GM23338 (cell line): ENCODE measurements at regions not wholly inside any gene's neighbourhood (a gene's known extent, or its start where the extent isn't known, plus 50 kb on each side); places are given as distances from the start of the nearest gene placed in this dataset.

Source experiments
- ATAC-seq: fragments of 200-7000 bp; cut with Tn5 transposase; 3 replicates; pipeline ENCODE4 v1.9.1; 2020
- DNase-seq: peaks from one replicate; pipeline ENCODE4 v3.0.0-alpha.2; 2015; ENCODE audit warnings: low spot score
- H2AFZ ChIP-seq: fragments of 200-600 bp; sonication (generic); 2 replicates; pipeline ENCODE4 v1.8.0; 2016; ENCODE audit warnings: antibody characterized with exemption, mild to moderate bottlenecking, moderate library complexity
- H3F3A ChIP-seq: fragments of 200-600 bp; sonication (generic); replicated peaks from 2 replicates; pipeline ENCODE4 v1.8.0; 2017; ENCODE audit warnings: antibody characterized with exemption, mixed run types, low read depth
- H3K27ac ChIP-seq: fragments of 200-600 bp; sonication (generic); 2 replicates; pipeline ENCODE4 v1.6.1; 2016; ENCODE audit warnings: low read depth
- H3K27me3 ChIP-seq: fragments of 200-600 bp; sonication (generic); 2 replicates; pipeline ENCODE4 v1.8.0; 2016; ENCODE audit warnings: mild to moderate bottlenecking, mixed run types, moderate library complexity; ENCODE audit not compliant: insufficient read depth
- H3K36me3 ChIP-seq: fragments of 200-600 bp; sonication (generic); 2 replicates; pipeline ENCODE4 v1.8.0; 2016; ENCODE audit warnings: mild to moderate bottlenecking; ENCODE audit not compliant: insufficient read depth
- H3K4me1 ChIP-seq: fragments of 200-600 bp; sonication (generic); 2 replicates; pipeline ENCODE4 v1.8.0; 2016; ENCODE audit warnings: mild to moderate bottlenecking, moderate library complexity; ENCODE audit not compliant: insufficient read depth
- H3K4me2 ChIP-seq: fragments of 200-600 bp; sonication (generic); 2 replicates; pipeline ENCODE4 v1.7.1; 2017; ENCODE audit warnings: mixed run types
- H3K4me3 ChIP-seq: fragments of 200-600 bp; sonication (generic); 2 replicates; pipeline ENCODE4 v1.6.1; 2016; ENCODE audit warnings: mixed run types
- H3K79me2 ChIP-seq: fragments of 200-600 bp; sonication (generic); replicated peaks from 2 replicates; pipeline ENCODE4 v1.8.0; 2017; ENCODE audit warnings: mild to moderate bottlenecking; ENCODE audit not compliant: insufficient read depth
- H3K9me2 ChIP-seq: fragments of 200-600 bp; sonication (generic); 2 replicates; pipeline ENCODE4 v1.8.0; 2017; ENCODE audit not compliant: insufficient read depth
- H4K20me1 ChIP-seq: fragments of 200-600 bp; sonication (generic); replicated peaks from 2 replicates; pipeline ENCODE4 v1.8.0; 2017; ENCODE audit warnings: mild to moderate bottlenecking; ENCODE audit not compliant: insufficient read depth
- H3K27ac Mint-ChIP-seq: 2 replicates; pipeline ENCODE4 v1.8.0; 2020; ENCODE audit warnings: inconsistent platforms, mild to moderate bottlenecking, moderate library complexity, mixed read lengths
- H3K27me3 Mint-ChIP-seq: 3 replicates; pipeline ENCODE4 v1.8.0; 2022; ENCODE audit warnings: low read depth, mild to moderate bottlenecking, moderate library complexity, mixed read lengths, inconsistent platforms; ENCODE audit not compliant: insufficient read depth, poor library complexity
- H3K36me3 Mint-ChIP-seq: 3 replicates; pipeline ENCODE4 v1.8.0; 2021; ENCODE audit warnings: low read depth, mild to moderate bottlenecking, inconsistent platforms, moderate library complexity, mixed read lengths
- H3K4me1 Mint-ChIP-seq: 3 replicates; pipeline ENCODE4 v1.8.0; 2020; ENCODE audit warnings: mild to moderate bottlenecking, inconsistent platforms, mixed read lengths
- H3K4me3 Mint-ChIP-seq: 3 replicates; pipeline ENCODE4 v1.8.0; 2021; ENCODE audit warnings: moderate library complexity, mild to moderate bottlenecking, inconsistent platforms, mixed read lengths
- H3K9me3 Mint-ChIP-seq: 3 replicates; pipeline ENCODE4 v1.8.0; 2020; ENCODE audit warnings: moderate library complexity, mild to moderate bottlenecking, inconsistent platforms, mixed read lengths
- CTCF ChIP-seq, 2 experiments: fragments of 200-600 bp in 1 of 2; sonication (generic) in 1 of 2; conservative IDR thresholded peaks; 2 replicates each; pipeline versions ENCODE4 v1.5.1 to v1.6.1; 2016 to 2017; ENCODE audit warnings: antibody characterized with exemption in 2 of 2, low read depth in 2 of 2, mild to moderate bottlenecking in 2 of 2, moderate library complexity in 1 of 2
- JUNB ChIP-seq: IDR thresholded peaks from one replicate; pipeline ENCODE4 v1.6.1; 2016; ENCODE audit warnings: antibody characterized with exemption; ENCODE audit not compliant: unreplicated experiment
- NANOG ChIP-seq: IDR thresholded peaks from 2 replicates; pipeline ENCODE4 v1.6.1; 2016; ENCODE audit warnings: antibody characterized with exemption, borderline replicate concordance
- ZNF114 ChIP-seq: fragments of 250-450 bp; sonication (Bioruptor Pico); IDR thresholded peaks from 2 replicates; pipeline ENCODE4 v1.5.0; 2020; ENCODE audit warnings: mild to moderate bottlenecking, moderate library complexity
- ZNF331 ChIP-seq: fragments of 250-450 bp; sonication (Bioruptor Pico); IDR thresholded peaks from 2 replicates; pipeline ENCODE4 v1.5.0; 2020; ENCODE audit warnings: low read depth, mild to moderate bottlenecking, moderate library complexity
- TF ChIP-seq, protein P1 (sequence below): IDR thresholded peaks from one replicate; pipeline ENCODE4 v1.6.1; 2018; ENCODE audit warnings: antibody characterized with exemption; ENCODE audit not compliant: unreplicated experiment

- no peaks in the 10 kb centered on the region for H3K36me3 Mint-ChIP-seq
Measured at GRCh38 chr6:43840490-43841218, 70.6 kb downstream of the VEGFA start.

GRCh38 chr6:43838276-43839036 is 68.4 kb downstream of the VEGFA start:
- ATAC-seq (peak; percentile 73), DNase-seq (peak; percentile 78)
- Mint-ChIP-seq H3K4me1 (peaks cover 14% of the 10 kb centered on the region; the same call in 2 of the 3 replicates), H3K9me3 (no peaks in the 10 kb centered on the region), H3K27ac (no peak overlapping the region; the same call in 1 of the 2 replicates), H3K36me3 (no peaks in the 10 kb centered on the region), H3K27me3 (peaks cover 3% of the 10 kb centered on the region), H3K4me3 (no peak overlapping the region)
- no peak overlapping the region for H3K27ac ChIP-seq
- no peak overlapping the region for H3K4me2 ChIP-seq
- H3K4me1 ChIP-seq, result peaks cover 3% of the 10 kb centered on the region; the same call in 1 of the 2 replicates
- H3K36me3 ChIP-seq, result no peaks in the 10 kb centered on the region
- 0 out of 2 replicates have a peak, but pooled peaks cover 3% of the 10 kb centered on the region for H3K9me2 ChIP-seq
- peak overlapping the region; percentile 80; the same call in 1 of the 2 replicates for H2AFZ ChIP-seq
- H4K20me1 ChIP-seq, result no peaks in the 10 kb centered on the region
- no peak overlapping the region for H3K4me3 ChIP-seq
- H3K27me3 ChIP-seq, result no peaks in the 10 kb centered on the region
- TF ChIP-seq ZNF331 (CRISPR knock-in tag) (no peak), CTCF (conservative IDR thresholded peaks at IDR 0.05; ENCODE audit: low read depth in 2 of 2) (peak; percentile 54 to 55), NANOG (no peak)
- TF ChIP-seq, protein P1, sequence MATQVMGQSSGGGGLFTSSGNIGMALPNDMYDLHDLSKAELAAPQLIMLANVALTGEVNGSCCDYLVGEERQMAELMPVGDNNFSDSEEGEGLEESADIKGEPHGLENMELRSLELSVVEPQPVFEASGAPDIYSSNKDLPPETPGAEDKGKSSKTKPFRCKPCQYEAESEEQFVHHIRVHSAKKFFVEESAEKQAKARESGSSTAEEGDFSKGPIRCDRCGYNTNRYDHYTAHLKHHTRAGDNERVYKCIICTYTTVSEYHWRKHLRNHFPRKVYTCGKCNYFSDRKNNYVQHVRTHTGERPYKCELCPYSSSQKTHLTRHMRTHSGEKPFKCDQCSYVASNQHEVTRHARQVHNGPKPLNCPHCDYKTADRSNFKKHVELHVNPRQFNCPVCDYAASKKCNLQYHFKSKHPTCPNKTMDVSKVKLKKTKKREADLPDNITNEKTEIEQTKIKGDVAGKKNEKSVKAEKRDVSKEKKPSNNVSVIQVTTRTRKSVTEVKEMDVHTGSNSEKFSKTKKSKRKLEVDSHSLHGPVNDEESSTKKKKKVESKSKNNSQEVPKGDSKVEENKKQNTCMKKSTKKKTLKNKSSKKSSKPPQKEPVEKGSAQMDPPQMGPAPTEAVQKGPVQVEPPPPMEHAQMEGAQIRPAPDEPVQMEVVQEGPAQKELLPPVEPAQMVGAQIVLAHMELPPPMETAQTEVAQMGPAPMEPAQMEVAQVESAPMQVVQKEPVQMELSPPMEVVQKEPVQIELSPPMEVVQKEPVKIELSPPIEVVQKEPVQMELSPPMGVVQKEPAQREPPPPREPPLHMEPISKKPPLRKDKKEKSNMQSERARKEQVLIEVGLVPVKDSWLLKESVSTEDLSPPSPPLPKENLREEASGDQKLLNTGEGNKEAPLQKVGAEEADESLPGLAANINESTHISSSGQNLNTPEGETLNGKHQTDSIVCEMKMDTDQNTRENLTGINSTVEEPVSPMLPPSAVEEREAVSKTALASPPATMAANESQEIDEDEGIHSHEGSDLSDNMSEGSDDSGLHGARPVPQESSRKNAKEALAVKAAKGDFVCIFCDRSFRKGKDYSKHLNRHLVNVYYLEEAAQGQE, result no peak
- no peaks in the 10 kb centered on the region for H3K79me2 ChIP-seq
- no peaks in the 10 kb centered on the region for H3F3A ChIP-seq

More at GRCh38 chr6:43840490-43841218, 70.6 kb downstream of the VEGFA start:
- no peaks in the 10 kb centered on the region for H3F3A ChIP-seq
- Mint-ChIP-seq H3K27me3 (peaks cover 3% of the 10 kb centered on the region), H3K4me3 (no peak overlapping the region), H3K4me1 (peaks cover 14% of the 10 kb centered on the region; the same call in 2 of the 3 replicates), H3K27ac (no peak overlapping the region), H3K9me3 (no peaks in the 10 kb centered on the region)
- H3K4me1 ChIP-seq, result peaks cover 3% of the 10 kb centered on the region; the same call in 1 of the 2 replicates
- H3K79me2 ChIP-seq, result no peaks in the 10 kb centered on the region
- ATAC-seq, result no peak
- no peaks in the 10 kb centered on the region for H3K36me3 ChIP-seq
- H3K4me2 ChIP-seq, result no peak overlapping the region
- no peak overlapping the region for H3K4me3 ChIP-seq
- TF ChIP-seq JUNB (no peak), ZNF114 (CRISPR knock-in tag) (no peak)
- no peak for DNase-seq
- H3K9me2 ChIP-seq, result 0 out of 2 replicates have a peak, but pooled peaks cover 3% of the 10 kb centered on the region
- H3K27me3 ChIP-seq, result no peaks in the 10 kb centered on the region
- H3K27ac ChIP-seq, result no peak overlapping the region
- H4K20me1 ChIP-seq, result no peaks in the 10 kb centered on the region
- H2AFZ ChIP-seq, result no peak overlapping the region
